ENCODE measurements at regions not wholly inside any gene's neighbourhood (a gene's known extent, or its start where the extent isn't known, plus 50 kb on each side); places are given as distances from the start of the nearest gene placed in this dataset.
"Not testable (repeated sequence)": the region's sequence is repeated elsewhere in the genome, so short reads cannot be mapped to it uniquely, and the experiment has no call there.

- no peaks in the 10 kb centered on the region for H3K4me1 Mint-ChIP-seq
- DNase-seq (no peak), ATAC-seq (replicated peaks) (no peak)
- no peak overlapping the region for H3K27ac Mint-ChIP-seq
- no peaks in the 10 kb centered on the region for H3K27me3 Mint-ChIP-seq
- H3K36me3 Mint-ChIP-seq: peaks cover 0 to 3% of the 10 kb centered on the region in 2 donors
- H3K4me3 Mint-ChIP-seq: no peak overlapping the region
- peaks cover 6 to 19% of the 10 kb centered on the region in 2 donors for H3K9me3 Mint-ChIP-seq
Observed at GRCh38 chr4:188300385-188300784, 161.1 kb downstream of the TRIML1 start.

DNA sequence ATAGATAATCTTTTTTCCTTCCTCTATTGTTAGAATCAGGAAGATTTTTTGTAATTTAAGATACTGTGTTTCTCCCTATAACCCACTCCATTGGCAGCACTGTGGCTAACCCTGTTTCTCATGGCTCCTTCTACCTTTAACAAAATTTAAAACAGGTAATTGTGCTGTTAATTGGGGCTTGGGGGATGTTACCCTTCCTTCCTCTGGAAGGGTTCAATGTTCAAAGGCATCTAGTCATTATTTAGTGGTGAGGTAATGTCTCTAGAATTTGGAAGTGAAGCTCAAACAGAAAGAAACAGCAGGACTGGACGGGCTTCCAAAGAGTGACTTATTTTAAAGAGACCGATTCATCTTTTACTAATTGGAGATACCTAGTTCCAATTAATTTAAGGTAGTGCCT is 166.4 kb downstream of the TRIML1 start:
- H3K27me3 Mint-ChIP-seq: no peaks in the 10 kb centered on the region
- H3K36me3 Mint-ChIP-seq: peaks cover 0 to 3% of the 10 kb centered on the region in 2 donors
- no peak overlapping the region for H3K4me3 Mint-ChIP-seq
- peaks cover 1 to 15% of the 10 kb centered on the region in 2 donors for H3K9me3 Mint-ChIP-seq
- H3K27ac Mint-ChIP-seq: no peak overlapping the region
- no peaks in the 10 kb centered on the region for H3K4me1 Mint-ChIP-seq
- DNase-seq (no peak), ATAC-seq (replicated peaks) (no peak)

DNA sequence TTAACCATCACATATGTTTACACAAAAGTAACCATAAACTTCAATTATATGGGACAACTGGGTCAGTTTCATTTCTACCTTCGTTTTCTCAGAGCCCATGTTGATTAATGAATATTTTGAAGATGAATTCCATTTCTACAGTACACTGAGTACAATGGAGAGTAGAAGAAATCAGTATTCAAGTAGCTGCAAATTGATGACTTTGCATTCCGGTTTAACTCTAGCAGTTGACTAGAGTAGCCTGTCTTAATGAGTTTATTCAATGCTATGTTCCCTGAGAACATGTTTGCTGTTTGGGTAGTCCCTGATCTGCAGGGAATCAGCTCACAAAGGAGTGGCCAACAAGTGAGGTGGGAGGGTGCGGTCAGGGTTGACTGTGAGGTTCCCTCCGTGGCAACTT is 168.3 kb downstream of the TRIML1 start:
- Mint-ChIP-seq H3K27me3 (no peaks in the 10 kb centered on the region), H3K27ac (no peak overlapping the region), H3K4me3 (no peak overlapping the region), H3K9me3 (peaks cover 0 to 4% of the 10 kb centered on the region in 2 donors), H3K4me1 (no peaks in the 10 kb centered on the region), H3K36me3 (no peaks in the 10 kb centered on the region)
- ATAC-seq (replicated peaks) (no peak), DNase-seq (no peak)

- no peak for DNase-seq
- ATAC-seq (replicated peaks): no peak
- H3K27me3 Mint-ChIP-seq: no peaks in the 10 kb centered on the region
- no peak overlapping the region for H3K4me3 Mint-ChIP-seq
- H3K36me3 Mint-ChIP-seq: no peaks in the 10 kb centered on the region
- no peak overlapping the region for H3K27ac Mint-ChIP-seq
- H3K9me3 Mint-ChIP-seq: peaks cover 0 to 4% of the 10 kb centered on the region in 2 donors
- no peaks in the 10 kb centered on the region for H3K4me1 Mint-ChIP-seq
Observed at GRCh38 chr4:188308142-188308541, 168.9 kb downstream of the TRIML1 start.

- Mint-ChIP-seq H3K4me1 (no peaks in the 10 kb centered on the region), H3K36me3 (no peaks in the 10 kb centered on the region), H3K27ac (no peak overlapping the region), H3K4me3 (no peak overlapping the region), H3K9me3 (peaks cover 5 to 18% of the 10 kb centered on the region in 2 donors), H3K27me3 (no peaks in the 10 kb centered on the region)
- ATAC-seq (replicated peaks): no peak
- no peak for DNase-seq
Observed at GRCh38 chr4:188316391-188316790, 177.2 kb downstream of the TRIML1 start.

- DNase-seq (no peak), ATAC-seq (replicated peaks) (no peak)
- no peaks in the 10 kb centered on the region for H3K27me3 Mint-ChIP-seq
- no peaks in the 10 kb centered on the region for H3K4me1 Mint-ChIP-seq
- no peak overlapping the region for H3K4me3 Mint-ChIP-seq
- H3K36me3 Mint-ChIP-seq: no peaks in the 10 kb centered on the region
- H3K27ac Mint-ChIP-seq: no peak overlapping the region
- H3K9me3 Mint-ChIP-seq: peaks cover 5 to 6% of the 10 kb centered on the region in 2 donors
Observed at GRCh38 chr4:188328966-188329365, 189.7 kb downstream of the TRIML1 start.

- H3K27ac Mint-ChIP-seq: no peak overlapping the region
- H3K27me3 Mint-ChIP-seq: no peaks in the 10 kb centered on the region
- ATAC-seq (replicated peaks) (no peak), DNase-seq (no peak)
- H3K4me1 Mint-ChIP-seq: no peaks in the 10 kb centered on the region
- peaks cover 5 to 6% of the 10 kb centered on the region in 2 donors for H3K9me3 Mint-ChIP-seq
- no peak overlapping the region for H3K4me3 Mint-ChIP-seq
- H3K36me3 Mint-ChIP-seq: no peaks in the 10 kb centered on the region
Observed at GRCh38 chr4:188329521-188329920, 190.3 kb downstream of the TRIML1 start.

DNA sequence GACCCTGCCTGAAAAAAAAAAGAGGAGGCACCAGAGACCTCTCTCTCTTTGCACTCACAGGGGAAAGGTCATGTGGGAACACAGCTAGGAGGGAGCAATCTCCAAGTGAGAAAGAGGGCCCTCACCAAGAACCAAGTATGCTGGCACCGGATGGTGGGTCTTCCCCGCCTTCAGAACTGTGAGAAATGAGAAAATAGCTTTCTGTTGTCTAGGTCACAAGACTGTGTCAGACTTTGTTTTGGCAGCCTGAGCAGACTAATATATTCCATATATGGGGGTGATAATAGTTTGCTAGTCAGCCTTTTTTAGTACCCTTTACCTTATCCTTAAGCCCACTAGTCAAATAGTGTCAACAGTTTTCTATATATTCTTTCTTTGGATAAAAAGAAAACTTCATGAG is 193.0 kb downstream of the TRIML1 start:
- Mint-ChIP-seq H3K4me1 (no peaks in the 10 kb centered on the region), H3K9me3 (peaks cover 10 to 13% of the 10 kb centered on the region in 2 donors), H3K36me3 (peaks cover 0 to 3% of the 10 kb centered on the region in 2 donors), H3K27me3 (no peaks in the 10 kb centered on the region), H3K4me3 (no peak overlapping the region), H3K27ac (no peak overlapping the region)
- ATAC-seq (replicated peaks) (no peak), DNase-seq (no peak)

- Mint-ChIP-seq H3K9me3 (peaks cover 8 to 14% of the 10 kb centered on the region in 2 donors), H3K4me3 (no peak overlapping the region), H3K4me1 (no peaks in the 10 kb centered on the region), H3K36me3 (peaks cover 0 to 3% of the 10 kb centered on the region in 2 donors), H3K27ac (no peak overlapping the region), H3K27me3 (no peaks in the 10 kb centered on the region)
- no peak for ATAC-seq (replicated peaks)
- no peak for DNase-seq
Observed at GRCh38 chr4:188336891-188337290, 197.7 kb downstream of the TRIML1 start.

- no peaks in the 10 kb centered on the region for H3K27me3 Mint-ChIP-seq
- no peak overlapping the region for H3K4me3 Mint-ChIP-seq
- DNase-seq: no peak
- H3K36me3 Mint-ChIP-seq: peaks cover 0 to 3% of the 10 kb centered on the region in 2 donors
- H3K4me1 Mint-ChIP-seq: no peaks in the 10 kb centered on the region
- peaks cover 12% of the 10 kb centered on the region in 2 donors for H3K9me3 Mint-ChIP-seq
- no peak for ATAC-seq (replicated peaks)
- no peak overlapping the region for H3K27ac Mint-ChIP-seq
Observed at GRCh38 chr4:188341428-188341827, 202.2 kb downstream of the TRIML1 start.

- Mint-ChIP-seq H3K36me3 (no peaks in the 10 kb centered on the region), H3K4me1 (no peaks in the 10 kb centered on the region), H3K9me3 (peaks cover 6 to 9% of the 10 kb centered on the region in 2 donors), H3K27ac (no peak overlapping the region), H3K4me3 (no peak overlapping the region), H3K27me3 (no peaks in the 10 kb centered on the region)
- no peak for ATAC-seq (replicated peaks)
- DNase-seq: no peak
Observed at GRCh38 chr4:188346171-188346809, 207.0 kb downstream of the TRIML1 start.

DNA sequence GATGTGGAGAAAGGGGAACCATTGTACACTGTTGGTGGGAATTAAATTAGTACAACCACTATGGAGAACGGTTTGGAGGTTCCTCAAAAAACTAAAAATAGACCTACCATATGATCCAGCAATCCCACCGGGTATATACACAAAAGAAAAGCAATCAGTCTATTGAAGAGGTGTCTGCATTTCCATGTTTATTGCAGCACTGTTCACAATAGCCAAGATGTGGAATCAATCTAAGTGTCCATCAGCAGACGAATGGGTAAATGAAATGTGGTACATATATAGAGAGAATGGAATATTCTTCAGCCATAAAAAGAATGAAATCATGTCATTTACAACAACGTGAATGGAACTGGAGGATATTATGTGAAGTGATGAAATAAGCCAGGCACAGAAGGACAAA is 208.1 kb downstream of the TRIML1 start:
- peaks cover 7 to 14% of the 10 kb centered on the region in 2 donors for H3K9me3 Mint-ChIP-seq
- H3K36me3 Mint-ChIP-seq: no peaks in the 10 kb centered on the region
- ATAC-seq (replicated peaks): no peak
- H3K4me3 Mint-ChIP-seq: no peak overlapping the region
- no peak overlapping the region for H3K27ac Mint-ChIP-seq
- no peaks in the 10 kb centered on the region for H3K4me1 Mint-ChIP-seq
- no peaks in the 10 kb centered on the region for H3K27me3 Mint-ChIP-seq
- DNase-seq: no peak

- H3K27ac Mint-ChIP-seq; ATAC-seq (replicated peaks); H3K4me3 Mint-ChIP-seq; H3K36me3 Mint-ChIP-seq; H3K27me3 Mint-ChIP-seq; DNase-seq; H3K4me1 Mint-ChIP-seq: not testable (repeated sequence)
- peaks cover 15% of the 10 kb centered on the region in 2 donors for H3K9me3 Mint-ChIP-seq
Observed at GRCh38 chr4:188349569-188349968, 210.3 kb downstream of the TRIML1 start.

DNA sequence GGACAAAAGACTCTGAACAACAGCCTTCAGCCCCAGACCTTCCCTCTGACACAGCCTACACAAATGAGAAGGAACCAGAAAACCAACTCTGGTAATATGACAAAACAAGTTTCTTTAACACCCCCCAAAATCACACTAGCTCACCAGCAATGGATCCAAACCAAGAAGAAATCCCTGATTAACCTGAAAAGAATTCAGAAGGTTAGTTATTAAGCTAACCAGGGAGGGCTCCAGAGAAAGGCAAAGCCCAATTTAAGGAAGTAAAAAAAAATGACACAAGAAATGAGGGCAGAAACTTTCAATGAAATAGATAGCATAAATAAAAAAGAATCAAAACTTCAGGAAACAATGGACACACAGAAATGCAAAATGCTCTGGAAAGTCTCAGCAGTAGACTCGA is 224.0 kb downstream of the TRIML1 start:
- Mint-ChIP-seq H3K4me1 (no peaks in the 10 kb centered on the region), H3K4me3 (no peak overlapping the region), H3K27ac (no peak overlapping the region), H3K36me3 (no peaks in the 10 kb centered on the region), H3K27me3 (no peaks in the 10 kb centered on the region), H3K9me3 (peaks cover 10 to 16% of the 10 kb centered on the region in 2 donors)
- no peak for ATAC-seq (replicated peaks)
- no peak for DNase-seq

GRCh38 chr4:188370777-188371176 is 231.5 kb downstream of the TRIML1 start:
- DNase-seq (no peak), ATAC-seq (replicated peaks) (peak; percentile 23 to 57)
- Mint-ChIP-seq H3K36me3 (no peaks in the 10 kb centered on the region), H3K9me3 (peaks cover 8 to 12% of the 10 kb centered on the region in 2 donors), H3K27ac (no peak overlapping the region), H3K4me3 (no peak overlapping the region), H3K27me3 (no peaks in the 10 kb centered on the region), H3K4me1 (peaks cover 0 to 3% of the 10 kb centered on the region in 2 donors)

Data from stimulated activated naive B cell treated with anti-CD40 and anti-IgM and Interleukin-4, amounts not matched to agents 10 μg/mL and 1 μg/mL and 100 μg/mL, for 72 hours (primary cell).